ENCODE measurements at regions not wholly inside any gene's neighbourhood (a gene's known extent, or its start where the extent isn't known, plus 50 kb on each side); places are given as distances from the start of the nearest gene placed in this dataset.
"Not testable (repeated sequence)": the region's sequence is repeated elsewhere in the genome, so short reads cannot be mapped to it uniquely, and the experiment has no call there.

GRCh38 chr17:53483704-53484103 is 339.0 kb upstream of the KIF2B start:
- DNase-seq, result no peak

GRCh38 chr17:53475002-53475401 is 347.7 kb upstream of the KIF2B start:
- peak; percentile 13 for DNase-seq

- DNase-seq, result no peak
Measured at GRCh38 chr17:53472586-53472985, 350.1 kb upstream of the KIF2B start.

GRCh38 chr17:53471514-53471913 is 351.2 kb upstream of the KIF2B start:
- DNase-seq, result no peak

GRCh38 chr17:53470626-53471025 is 352.1 kb upstream of the KIF2B start:
- DNase-seq, result no peak

- DNase-seq, result no peak
Measured at GRCh38 chr17:53466733-53467132, 356.0 kb upstream of the KIF2B start.

- DNase-seq, result not testable (repeated sequence)
Measured at GRCh38 chr17:53464396-53464795, 358.3 kb upstream of the KIF2B start.

GRCh38 chr17:53463363-53463762 is 359.4 kb upstream of the KIF2B start:
- no peak for DNase-seq

GRCh38 chr17:53462393-53462811 is 360.3 kb upstream of the KIF2B start:
- peak; percentile 45 for DNase-seq

GRCh38 chr17:53455943-53456342 is 366.8 kb upstream of the KIF2B start:
- not testable (repeated sequence) for DNase-seq

GRCh38 chr17:53454337-53454736 is 368.4 kb upstream of the KIF2B start:
- no peak for DNase-seq

- no peak for DNase-seq
Measured at GRCh38 chr17:53449324-53449723, 373.4 kb upstream of the KIF2B start.

- no peak for DNase-seq
Measured at GRCh38 chr17:53428913-53429312, 393.8 kb upstream of the KIF2B start.

- no peak for DNase-seq
Measured at GRCh38 chr17:53426505-53426904, 396.2 kb upstream of the KIF2B start.

- DNase-seq, result no peak
Measured at GRCh38 chr17:53420035-53420641, 402.6 kb upstream of the KIF2B start.

- DNase-seq, result no peak
Measured at GRCh38 chr17:53409588-53409987, 413.1 kb upstream of the KIF2B start.

- DNase-seq, result no peak
Measured at GRCh38 chr17:53406907-53407306, 415.8 kb upstream of the KIF2B start.

GRCh38 chr17:53391197-53391596 is 431.5 kb upstream of the KIF2B start:
- DNase-seq, result no peak

- DNase-seq, result no peak
Measured at GRCh38 chr17:53390575-53390974, 432.2 kb upstream of the KIF2B start.

GRCh38 chr17:53387745-53388144 is 435.0 kb upstream of the KIF2B start:
- no peak for DNase-seq

- DNase-seq, result peak; percentile 93
Measured at GRCh38 chr17:53353919-53354351, 468.8 kb upstream of the KIF2B start.

GRCh38 chr17:53344778-53345177 is 477.9 kb upstream of the KIF2B start:
- DNase-seq, result no peak

GRCh38 chr17:53336281-53336680 is 486.4 kb upstream of the KIF2B start:
- no peak for DNase-seq

GRCh38 chr17:53335443-53335842 is 487.3 kb upstream of the KIF2B start:
- DNase-seq, result no peak

GRCh38 chr17:53330756-53331155 is 492.0 kb upstream of the KIF2B start:
- DNase-seq, result no peak

All from tongue (tissue), 1 donor.